ENCODE measurements at regions not wholly inside any gene's neighbourhood (a gene's known extent, or its start where the extent isn't known, plus 50 kb on each side); places are given as distances from the start of the nearest gene placed in this dataset.

DNA sequence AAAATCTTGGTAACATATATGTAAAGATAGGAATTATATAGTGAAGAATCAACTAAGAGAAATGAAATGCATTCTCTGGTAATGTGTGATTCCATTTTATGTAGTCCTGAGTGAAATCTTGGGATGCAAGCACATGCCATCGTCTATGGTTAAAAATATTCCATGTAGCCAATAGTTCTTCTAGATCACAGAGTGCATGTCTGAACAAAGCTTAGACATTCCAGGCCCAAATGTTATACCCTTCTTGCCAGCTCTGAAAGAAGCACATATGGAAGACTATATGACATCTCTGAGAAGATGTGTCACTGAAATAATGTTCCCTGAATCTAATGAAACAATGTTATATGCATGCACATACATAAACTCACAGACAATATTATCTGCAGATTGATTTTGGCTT is 92.3 kb upstream of the TFPI start:
- TF ChIP-seq, protein P1, sequence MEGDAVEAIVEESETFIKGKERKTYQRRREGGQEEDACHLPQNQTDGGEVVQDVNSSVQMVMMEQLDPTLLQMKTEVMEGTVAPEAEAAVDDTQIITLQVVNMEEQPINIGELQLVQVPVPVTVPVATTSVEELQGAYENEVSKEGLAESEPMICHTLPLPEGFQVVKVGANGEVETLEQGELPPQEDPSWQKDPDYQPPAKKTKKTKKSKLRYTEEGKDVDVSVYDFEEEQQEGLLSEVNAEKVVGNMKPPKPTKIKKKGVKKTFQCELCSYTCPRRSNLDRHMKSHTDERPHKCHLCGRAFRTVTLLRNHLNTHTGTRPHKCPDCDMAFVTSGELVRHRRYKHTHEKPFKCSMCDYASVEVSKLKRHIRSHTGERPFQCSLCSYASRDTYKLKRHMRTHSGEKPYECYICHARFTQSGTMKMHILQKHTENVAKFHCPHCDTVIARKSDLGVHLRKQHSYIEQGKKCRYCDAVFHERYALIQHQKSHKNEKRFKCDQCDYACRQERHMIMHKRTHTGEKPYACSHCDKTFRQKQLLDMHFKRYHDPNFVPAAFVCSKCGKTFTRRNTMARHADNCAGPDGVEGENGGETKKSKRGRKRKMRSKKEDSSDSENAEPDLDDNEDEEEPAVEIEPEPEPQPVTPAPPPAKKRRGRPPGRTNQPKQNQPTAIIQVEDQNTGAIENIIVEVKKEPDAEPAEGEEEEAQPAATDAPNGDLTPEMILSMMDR (conservative IDR thresholded peaks at IDR 0.05; ENCODE audit: low read length), result no peak
- no peak for TF ChIP-seq EZH2phosphoT487 (IDR thresholded peaks at IDR 0.05; ENCODE audit: borderline replicate concordance, low read depth, low read length)

All from OCI-LY7 (cell line).